Motor neuron (in vitro differentiated cells): ENCODE measurements at regions not wholly inside any gene's neighbourhood (a gene's known extent, or its start where the extent isn't known, plus 50 kb on each side); places are given as distances from the start of the nearest gene placed in this dataset.
A peak's percentile ranks its signal among the peaks of the same experiment; 100 is the strongest.

Source experiments
- ATAC-seq, 8 experiments: fragments of 200-7000 bp; cut with Tn5 transposase; replicated peaks in 6 of 8; 2 replicates each; pipeline ENCODE4 v1.8.0; 2021; ENCODE audit warnings: mild to moderate bottlenecking in 8 of 8, moderate library complexity in 8 of 8
- H3K27ac ChIP-seq, 2 donors: fragments of 250-450 bp; sonication (Bioruptor Pico); 2 replicates each; pipeline ENCODE4 v1.9.0; 2021; ENCODE audit warnings: antibody characterized with exemption in 2 of 2, mild to moderate bottlenecking in 2 of 2, moderate library complexity in 1 of 2
- H3K4me1 ChIP-seq, 2 donors: fragments of 250-450 bp; sonication (Bioruptor Pico); replicated peaks in 1 of 2; 2 replicates each; pipeline ENCODE4 v1.6.1; 2021; ENCODE audit warnings: antibody characterized with exemption in 2 of 2, mild to moderate bottlenecking in 2 of 2, moderate library complexity in 1 of 2
- H3K4me3 ChIP-seq, 5 donors: fragments of 250-450 bp; sonication (Bioruptor Pico); 2 replicates each; pipeline ENCODE4 v1.9.0; 2021; ENCODE audit warnings: antibody characterized with exemption in 5 of 5, mild to moderate bottlenecking in 5 of 5, moderate library complexity in 4 of 5
- WGBS, 10 experiments: fragments of 450-650 bp; shearing (Covaris generic); methylation state at CpG; one replicate each; pipeline ENCODE4 v1.0.0; 2022; 5-methylcytosine and 5-hydroxymethylcytosine counted together
- in situ Hi-C, 9 experiments: fragments of 400-800 bp; cut with MboI; loops; one replicate each; pipeline ENCODE4 v1.15.0; 2021; ENCODE audit warnings: low sequenced_read_pairs in 9 of 9, low pct_unique_long_range_greater_than_20kb in 2 of 9; ENCODE audit not compliant: unreplicated experiment in 9 of 9

GRCh38 chr4:63637270-63637669 lies 772.0 kb downstream of the TECRL start:
- in situ Hi-C loops, result no loop called here
- H3K27ac ChIP-seq, result no peak overlapping the region
- no peaks in the 10 kb centered on the region for H3K4me1 ChIP-seq
- no peak for ATAC-seq
- no peak overlapping the region for H3K4me3 ChIP-seq

GRCh38 chr4:63632858-63633257 lies 776.4 kb downstream of the TECRL start:
- in situ Hi-C loops, result no loop called here

DNA sequence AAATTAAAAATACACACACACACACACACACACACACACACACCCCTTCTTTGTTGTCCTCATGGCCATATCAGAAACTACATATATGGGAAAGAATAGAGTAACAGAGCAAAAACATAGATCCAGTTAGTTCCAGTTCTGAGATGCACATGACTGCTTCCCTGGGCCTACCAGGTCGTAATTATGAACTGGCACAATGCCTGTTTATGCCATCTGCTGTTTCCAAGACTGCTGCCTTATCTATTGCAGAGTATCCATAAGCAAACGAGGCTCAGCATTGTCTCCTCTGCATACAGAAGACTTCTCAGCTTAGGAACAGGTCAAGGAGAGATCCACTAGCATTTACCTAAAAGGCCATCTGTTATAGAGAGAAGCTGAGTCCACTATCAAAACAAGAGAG lies 789.0 kb downstream of the TECRL start:
- Histone ChIP-seq H3K4me3 (no peak overlapping the region), H3K27ac (peak overlapping the region in 1 of 2 donors; percentile 3), H3K4me1 (peaks cover 9 to 27% of the 10 kb centered on the region in 2 donors)
- ATAC-seq, result peak in 6 of 8 experiments; percentile 42 to 93 (median 74)
- WGBS, 10 experiments, result 0 to 71% (median 17%) methylated on average over 1 to 2 of the region's 2 CpGs; no CpG with 5 or more reads in 1 of the 10 experiments
- in situ Hi-C loops, result no loop called here

More at GRCh38 chr4:63632858-63633257, 776.4 kb downstream of the TECRL start:
- no peak for ATAC-seq
- Histone ChIP-seq H3K27ac (no peak overlapping the region), H3K4me3 (no peak overlapping the region), H3K4me1 (no peaks in the 10 kb centered on the region)
- 6 to 93% (median 62%) methylated on average over 1 to 2 of the region's 2 CpGs for WGBS, 10 experiments

DNA sequence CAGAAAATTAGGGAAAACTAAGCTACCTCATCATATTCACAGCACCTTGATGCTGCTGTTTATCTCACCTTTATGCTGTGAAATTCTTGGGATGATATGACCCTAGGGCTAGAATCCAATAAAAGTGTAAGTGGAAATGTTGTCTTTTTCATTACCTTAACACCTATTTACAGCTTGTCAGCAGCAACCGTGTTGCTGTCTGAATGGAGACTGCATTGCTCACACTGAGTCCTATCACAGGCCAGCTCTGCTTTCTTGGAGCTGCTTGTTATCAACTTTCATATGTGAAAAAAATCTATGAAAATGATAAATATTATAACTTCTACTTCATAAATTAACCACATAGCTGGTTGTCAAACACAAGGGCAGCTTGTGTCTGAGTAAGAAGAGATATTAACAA lies 789.5 kb downstream of the TECRL start:
- 0 to 80% (median 60%) methylated on average over 1 of the region's 1 CpG; no CpG with 5 or more reads in 3 of the 10 experiments for WGBS, 10 experiments
- peak in 1 of 8 experiments; percentile 43 for ATAC-seq
- Histone ChIP-seq H3K4me3 (no peak overlapping the region), H3K4me1 (peaks cover 9 to 27% of the 10 kb centered on the region in 2 donors), H3K27ac (no peak overlapping the region)
- in situ Hi-C loops, result no loop called here

GRCh38 chr4:63618883-63619718 lies 790.1 kb downstream of the TECRL start:
- ATAC-seq, result peak in 4 of 8 experiments; percentile 10 to 50 (median 38)
- no peak overlapping the region for H3K4me3 ChIP-seq
- 0 to 85% (median 30%) methylated on average over 2 to 6 of the region's 6 CpGs; no CpG with 5 or more reads in 2 of the 10 experiments for WGBS, 10 experiments
- in situ Hi-C loops, result no loop called here
- peaks cover 9 to 27% of the 10 kb centered on the region in 2 donors for H3K4me1 ChIP-seq
- no peak overlapping the region for H3K27ac ChIP-seq

DNA sequence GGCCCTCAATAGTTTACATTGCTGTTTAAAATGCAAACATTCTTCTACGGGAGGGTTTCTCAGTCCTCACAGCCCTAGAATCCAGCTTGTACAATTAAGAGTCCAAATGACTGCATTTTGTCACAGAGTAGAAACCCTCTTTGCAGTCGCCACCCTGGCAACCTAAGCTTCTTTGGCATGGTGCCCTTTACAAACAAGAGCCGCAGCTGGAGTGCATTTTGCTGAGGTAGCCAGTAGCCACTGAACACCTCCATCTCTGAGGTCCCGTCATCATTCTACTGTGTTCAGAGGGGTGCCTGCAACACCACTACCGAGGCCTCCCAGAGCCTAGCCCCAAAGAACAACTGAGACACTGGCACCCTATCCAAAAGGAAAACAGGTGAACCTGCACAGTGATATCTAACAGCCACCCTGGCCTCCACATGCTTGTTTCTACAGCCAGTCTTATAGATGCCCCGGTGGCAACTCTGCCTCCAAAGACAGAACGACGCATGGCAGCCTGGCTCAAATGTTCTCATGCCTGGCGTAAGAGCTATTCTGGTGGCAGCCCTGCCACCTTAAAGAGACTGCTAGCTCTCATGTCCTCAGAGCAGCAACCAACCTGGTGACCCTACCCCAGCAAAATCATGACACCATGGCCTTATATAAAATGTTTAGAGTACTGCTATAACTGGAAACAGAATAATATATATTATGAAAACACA lies 801.9 kb downstream of the TECRL start:
- no peak overlapping the region for H3K4me3 ChIP-seq
- WGBS, 10 experiments, result 0 to 74% (median 17%) methylated on average over 1 to 7 of the region's 9 CpGs; no CpG with 5 or more reads in 1 of the 10 experiments
- in situ Hi-C loops, result no loop called here
- ATAC-seq, result peak in 1 of 8 experiments; percentile 63
- H3K27ac ChIP-seq, result no peak overlapping the region
- H3K4me1 ChIP-seq, result no peaks in the 10 kb centered on the region

DNA sequence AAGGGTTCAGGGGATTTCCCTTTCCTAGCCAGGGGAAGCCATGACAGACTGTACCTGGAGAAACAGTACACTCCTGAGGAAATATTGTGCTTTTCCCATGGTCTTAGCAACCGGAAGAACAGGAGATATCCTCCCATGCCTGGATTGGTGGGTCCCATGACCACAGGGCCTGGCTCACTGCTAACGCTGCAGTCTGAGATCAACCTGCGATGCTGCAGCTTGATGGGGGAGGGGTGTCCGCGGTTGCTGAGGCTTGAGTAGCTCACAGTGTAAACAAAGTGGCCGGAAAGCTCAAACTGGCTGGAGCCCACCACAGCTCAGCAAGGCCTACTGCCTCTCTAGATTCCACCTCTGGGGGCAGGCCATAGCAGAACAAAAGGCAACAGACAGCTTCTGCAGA lies 819.5 kb downstream of the TECRL start:
- no peak overlapping the region for H3K27ac ChIP-seq
- no peaks in the 10 kb centered on the region for H3K4me1 ChIP-seq
- peak in 1 of 8 experiments; percentile 24 for ATAC-seq
- in situ Hi-C loops, result no loop called here
- H3K4me3 ChIP-seq, result no peak overlapping the region
- 40 to 80% (median 52%) methylated on average over 1 to 4 of the region's 6 CpGs; no CpG with 5 or more reads in 4 of the 10 experiments for WGBS, 10 experiments

DNA sequence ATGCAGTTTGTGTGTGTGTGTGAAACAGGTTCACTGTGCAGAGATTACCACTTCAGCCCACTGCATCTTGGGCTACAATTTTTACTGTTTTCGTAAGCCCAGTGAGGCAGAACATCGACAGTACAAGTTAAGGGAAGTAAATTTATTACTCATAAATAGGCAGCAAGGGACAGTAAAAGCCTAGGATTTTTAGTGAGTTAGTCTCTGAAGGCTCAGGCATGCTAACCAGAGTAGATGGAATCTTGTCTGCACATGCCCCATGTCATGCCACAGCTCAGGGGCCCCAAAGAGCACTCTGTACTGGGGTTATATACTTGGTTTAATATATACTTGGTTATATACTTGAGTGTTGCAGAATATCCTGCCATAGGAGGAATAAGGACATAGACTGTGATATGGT lies 825.7 kb downstream of the TECRL start:
- no peaks in the 10 kb centered on the region for H3K4me1 ChIP-seq

GRCh38 chr4:63583007-63583406 lies 826.2 kb downstream of the TECRL start:
- Histone ChIP-seq H3K4me3 (no peak overlapping the region), H3K27ac (no peak overlapping the region), H3K4me1 (no peaks in the 10 kb centered on the region)
- in situ Hi-C loops, result no loop called here
- ATAC-seq, result no peak

More for the DNA sequence above, 825.7 kb downstream of the TECRL start:
- H3K27ac ChIP-seq, result no peak overlapping the region
- no peak overlapping the region for H3K4me3 ChIP-seq
- ATAC-seq, result no peak
- in situ Hi-C loops, result no loop called here
- 0 to 100% (median 30%) methylated on average over 1 to 2 of the region's 2 CpGs; no CpG with 5 or more reads in 3 of the 10 experiments for WGBS, 10 experiments

GRCh38 chr4:63580796-63581475 lies 828.3 kb downstream of the TECRL start:
- Histone ChIP-seq H3K4me3 (no peak overlapping the region), H3K27ac (no peak overlapping the region), H3K4me1 (no peaks in the 10 kb centered on the region)
- WGBS, 10 experiments, result 0 to 80% (median 40%) methylated on average over 1 of the region's 1 CpG; no CpG with 5 or more reads in 5 of the 10 experiments
- in situ Hi-C loops, result no loop called here
- no peak for ATAC-seq

- in situ Hi-C loops, result no loop called here
- Histone ChIP-seq H3K4me3 (no peak overlapping the region), H3K27ac (no peak overlapping the region), H3K4me1 (no peaks in the 10 kb centered on the region)
- ATAC-seq, result no peak
Observed at GRCh38 chr4:63578383-63578782, 830.9 kb downstream of the TECRL start.

GRCh38 chr4:63566658-63567057 lies 842.6 kb downstream of the TECRL start:
- no peak for ATAC-seq
- in situ Hi-C loops, result no loop called here
- WGBS, 10 experiments, result 0 to 100% (median 54%) methylated on average over 1 to 2 of the region's 2 CpGs; no CpG with 5 or more reads in 2 of the 10 experiments
- Histone ChIP-seq H3K4me3 (no peak overlapping the region), H3K4me1 (no peaks in the 10 kb centered on the region), H3K27ac (no peak overlapping the region)
